NCI-H2196 (cell line): ENCODE measurements at regions not wholly inside any gene's neighbourhood (a gene's known extent, or its start where the extent isn't known, plus 50 kb on each side); places are given as distances from the start of the nearest gene placed in this dataset.
"Not testable (repeated sequence)": the region's sequence is repeated elsewhere in the genome, so short reads cannot be mapped to it uniquely, and the experiment has no call there.

Experiments
- DNase-seq: peaks from one replicate; lab custom pipeline; 2025; ENCODE audit not compliant: unreplicated experiment; lab: John Stamatoyannopoulos, UW

GRCh38 chr3:74978684-74979083, 364.2 kb upstream of the CNTN3 start:
- no peak for DNase-seq

DNA sequence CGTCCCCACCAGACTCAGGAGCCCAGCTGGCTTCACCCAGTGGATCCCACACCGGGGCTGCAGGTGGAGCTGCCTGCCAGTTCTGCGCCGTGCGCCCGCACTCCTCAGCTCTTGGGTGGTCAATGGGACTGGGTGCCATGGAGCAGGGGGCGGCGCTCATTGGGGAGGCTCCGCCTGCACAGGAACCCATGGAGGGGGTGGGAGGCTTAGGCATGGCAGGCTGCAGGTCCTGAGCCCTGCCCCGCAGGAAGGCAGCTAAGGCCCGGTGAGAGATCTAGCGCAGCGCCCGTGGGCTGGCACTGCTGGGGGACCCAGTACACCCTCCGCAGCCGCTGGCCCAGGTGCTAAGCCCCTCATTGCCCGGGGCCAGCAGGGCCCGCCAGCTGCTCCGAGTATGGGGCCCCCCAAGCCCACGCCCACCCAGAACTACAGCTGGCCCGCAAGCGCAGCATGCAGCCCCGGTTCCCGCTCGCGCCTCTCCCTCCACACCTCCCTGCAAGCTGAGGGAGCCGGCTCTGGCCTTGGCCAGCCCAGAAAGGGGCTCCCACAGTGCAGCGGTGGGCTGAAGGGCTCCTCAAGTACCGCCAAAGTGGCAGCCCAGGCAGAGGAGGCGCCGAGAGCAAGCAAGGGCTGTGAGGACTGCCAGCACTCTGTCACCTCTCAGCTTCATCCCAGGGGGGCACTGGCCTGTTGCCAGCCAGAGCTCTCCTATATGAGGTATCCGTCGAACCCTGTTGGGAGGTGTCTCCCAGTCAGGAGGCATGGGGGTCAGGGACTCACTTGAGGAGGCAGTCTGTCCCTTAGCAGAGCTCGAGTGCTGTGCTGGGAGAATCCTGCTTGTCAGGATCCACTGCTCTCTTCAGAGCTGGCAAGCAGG, 370.8 kb upstream of the CNTN3 start:
- DNase-seq: not testable (repeated sequence)

DNA sequence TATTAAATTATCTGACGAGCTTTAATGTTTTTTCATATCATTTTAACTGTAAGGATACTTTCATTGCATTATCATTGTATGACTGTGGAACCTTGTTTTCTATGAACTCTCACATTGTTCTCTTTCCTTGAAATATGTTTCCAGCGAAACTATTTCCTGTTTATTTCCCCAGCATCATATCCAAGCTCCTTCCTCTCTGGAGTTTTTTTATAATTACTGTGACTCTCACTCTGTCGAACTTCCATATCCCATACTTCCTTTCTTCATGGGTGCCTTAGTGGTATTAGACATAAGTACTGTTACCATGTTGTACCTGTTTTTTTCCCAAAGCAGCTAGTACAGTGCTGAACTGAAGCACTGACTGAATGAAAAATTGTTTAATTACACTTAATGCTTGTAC, 373.6 kb upstream of the CNTN3 start:
- DNase-seq: no peak

GRCh38 chr3:74992898-74993297, 378.4 kb upstream of the CNTN3 start:
- DNase-seq: no peak

DNA sequence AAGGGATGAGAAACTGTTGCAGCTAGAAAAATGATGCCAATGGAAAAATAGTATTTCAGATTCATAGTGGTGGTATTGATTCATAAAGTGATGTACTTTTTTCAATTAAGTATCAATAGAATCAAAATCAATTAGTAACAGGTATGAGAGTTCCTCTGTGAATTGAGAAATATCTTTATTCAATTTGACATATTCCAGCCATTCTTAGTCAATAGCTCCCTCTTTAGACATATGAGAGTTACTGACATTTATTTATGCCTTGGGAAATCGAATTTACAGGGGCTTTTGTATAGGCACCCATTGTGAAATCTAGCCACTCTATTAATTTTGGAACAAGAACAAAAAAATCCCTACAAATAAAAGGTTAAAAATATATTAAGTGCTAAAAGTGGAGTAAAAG, 386.9 kb upstream of the CNTN3 start:
- no peak for DNase-seq

GRCh38 chr3:75012791-75013331, 398.4 kb upstream of the CNTN3 start:
- DNase-seq: no peak

DNA sequence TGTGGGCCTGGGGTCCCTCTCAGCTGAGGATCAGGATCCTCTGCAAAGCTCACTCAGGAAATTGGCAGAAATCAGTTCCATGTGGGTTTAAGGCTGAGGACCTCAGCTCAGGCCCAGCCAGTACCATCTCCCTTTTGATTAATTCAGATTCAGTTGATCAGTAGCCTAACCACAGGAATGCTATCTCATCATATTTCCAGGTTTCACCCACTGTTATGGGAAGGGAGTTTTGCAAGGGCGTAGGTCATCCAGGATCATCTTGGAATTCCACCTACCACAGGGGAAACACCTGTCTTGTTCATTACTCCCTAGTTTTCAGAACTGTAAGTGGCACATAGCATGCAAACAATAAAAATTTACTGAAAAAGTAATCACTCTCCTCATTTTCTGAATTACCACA, 399.5 kb upstream of the CNTN3 start:
- DNase-seq: no peak

GRCh38 chr3:75015280-75015679, 400.8 kb upstream of the CNTN3 start:
- no peak for DNase-seq

- DNase-seq: no peak
Measured at GRCh38 chr3:75035146-75035545, 420.7 kb upstream of the CNTN3 start.

DNA sequence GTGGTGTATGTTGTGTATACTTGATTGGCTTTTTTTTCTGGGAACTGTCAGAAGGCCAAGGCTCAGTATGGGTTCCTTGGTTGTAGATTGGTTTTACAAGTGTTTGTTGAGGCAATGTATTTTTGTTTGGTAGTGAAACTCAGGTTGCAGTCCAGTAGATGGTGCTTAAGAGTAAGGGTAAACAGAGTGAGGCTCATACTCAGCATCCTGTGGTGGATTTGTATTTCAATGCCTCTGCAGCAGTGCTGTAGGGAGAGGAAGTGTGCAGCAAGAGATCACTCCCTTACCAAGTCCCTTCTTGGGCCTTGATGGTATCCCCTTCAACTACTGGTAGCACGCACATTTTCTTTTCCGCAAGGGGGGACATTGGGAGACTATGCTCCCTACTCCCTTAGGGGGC, 428.5 kb upstream of the CNTN3 start:
- no peak for DNase-seq

GRCh38 chr3:75048650-75049049, 434.2 kb upstream of the CNTN3 start:
- DNase-seq: no peak

DNA sequence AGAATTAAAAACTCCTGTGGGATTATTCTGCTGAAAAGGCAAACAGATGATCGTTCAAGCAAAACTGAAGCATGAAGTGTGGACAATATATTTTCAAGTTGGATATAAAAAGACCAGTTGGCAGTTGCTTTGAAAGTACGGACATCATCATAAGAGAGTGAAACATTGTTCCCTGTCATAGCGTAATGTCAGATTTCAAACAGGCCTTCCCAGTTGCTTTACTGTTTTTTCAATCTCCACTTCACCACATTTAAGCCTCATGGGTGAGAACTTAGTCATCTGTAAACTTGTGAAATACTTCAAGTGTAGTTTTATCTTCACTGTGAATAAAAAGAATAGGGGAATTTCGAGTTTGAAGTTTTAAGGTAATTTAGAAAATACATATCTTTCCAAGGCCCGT, 435.1 kb upstream of the CNTN3 start:
- no peak for DNase-seq

DNA sequence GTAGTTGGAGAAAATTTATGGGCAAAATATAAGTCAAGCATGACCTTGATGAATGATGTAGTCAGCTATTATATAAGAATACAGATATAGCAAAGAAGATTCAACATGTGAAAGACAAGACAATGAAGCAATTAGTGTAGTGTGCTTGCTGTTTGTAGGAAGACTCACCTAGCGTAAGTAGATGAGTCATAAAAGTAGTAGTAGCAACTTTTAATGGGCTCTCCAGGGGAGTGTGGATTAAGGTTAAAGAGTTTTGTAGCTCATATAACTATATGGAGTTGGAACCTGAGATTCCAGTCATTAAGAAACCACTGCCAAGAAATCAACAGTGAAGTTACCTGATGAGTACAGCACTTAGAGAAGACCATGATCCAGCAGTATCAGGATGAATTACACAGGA, 444.7 kb upstream of the CNTN3 start:
- no peak for DNase-seq

DNA sequence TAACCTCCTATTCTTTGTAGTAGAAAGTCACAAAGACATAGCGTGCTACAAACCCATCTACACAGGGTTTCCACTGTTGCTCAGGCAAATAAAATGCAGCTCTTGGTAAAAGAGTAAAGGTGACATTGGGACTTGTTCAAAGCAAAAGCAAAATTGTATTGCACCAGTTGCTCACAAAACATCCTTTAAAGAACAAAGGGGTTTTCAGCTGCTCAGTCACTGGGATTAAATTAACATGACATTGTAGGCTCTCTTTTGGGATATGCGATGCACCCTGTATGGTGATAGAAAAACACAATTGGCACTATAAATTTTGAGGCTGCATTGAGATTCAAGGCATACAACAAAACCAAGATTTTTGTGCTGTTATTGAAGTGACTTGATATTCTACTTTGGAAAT, 447.3 kb upstream of the CNTN3 start:
- DNase-seq: no peak

- DNase-seq: no peak
Measured at GRCh38 chr3:75075158-75075557, 460.7 kb upstream of the CNTN3 start.

- no peak for DNase-seq
Measured at GRCh38 chr3:75076481-75076880, 462.0 kb upstream of the CNTN3 start.

- no peak for DNase-seq
Measured at GRCh38 chr3:75078290-75078689, 463.8 kb upstream of the CNTN3 start.

DNA sequence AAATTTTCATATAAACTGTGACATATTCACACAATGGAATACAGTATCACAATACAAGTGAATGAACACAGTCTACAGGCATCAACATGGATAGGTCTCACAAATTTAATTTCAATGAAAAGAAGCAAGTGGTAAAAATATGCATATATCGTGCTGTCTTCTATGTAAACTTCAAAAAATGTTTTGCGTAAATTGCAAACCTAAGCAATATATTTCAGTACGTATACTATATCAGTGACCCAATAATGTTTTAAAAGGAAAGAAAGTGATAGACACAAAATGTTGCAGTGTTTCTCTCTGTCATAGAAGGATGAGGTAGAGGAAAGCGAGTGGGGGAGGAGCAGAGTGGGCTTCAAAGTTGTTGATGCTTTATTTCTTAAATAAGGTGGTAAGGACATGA, 468.4 kb upstream of the CNTN3 start:
- no peak for DNase-seq

- no peak for DNase-seq
Measured at GRCh38 chr3:75089841-75090240, 475.4 kb upstream of the CNTN3 start.

DNA sequence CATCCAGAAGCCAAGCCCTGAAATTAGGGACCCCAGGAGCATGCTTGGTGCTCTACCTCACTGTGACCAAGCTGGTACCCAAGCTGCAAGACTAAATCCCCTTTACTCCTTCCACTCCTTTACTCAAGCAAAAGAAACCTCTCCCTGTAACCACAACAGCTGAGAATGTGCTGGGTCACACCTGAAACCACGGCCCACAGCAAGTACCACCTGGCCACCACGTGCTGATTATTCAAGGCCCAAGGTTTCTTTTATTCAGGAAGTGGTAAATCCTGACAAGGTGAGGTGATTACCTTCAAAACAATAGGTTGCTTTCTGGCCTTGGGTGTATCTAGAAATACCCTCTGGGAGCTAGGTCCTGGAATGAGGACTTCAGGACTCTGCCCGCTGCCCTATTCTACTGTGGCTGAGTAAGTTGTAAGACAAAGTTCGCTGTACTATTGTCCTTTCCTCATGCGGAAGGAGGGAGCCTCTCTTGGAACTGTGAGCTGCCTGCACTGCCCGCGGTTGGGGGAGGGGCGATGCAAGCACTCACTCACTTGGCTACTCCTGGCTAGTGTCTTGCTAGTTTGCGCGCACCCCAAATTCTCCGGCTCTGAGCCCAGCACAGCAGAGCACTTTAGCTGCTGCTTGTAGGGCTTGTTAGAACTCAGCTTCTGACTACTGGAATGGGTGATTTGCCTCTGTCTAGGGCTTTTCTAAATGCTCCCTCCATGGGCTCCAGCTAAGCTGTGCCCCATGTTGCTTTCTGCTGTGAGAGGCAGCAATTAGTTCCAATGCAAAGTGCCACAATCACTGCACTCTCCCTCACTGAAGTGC, 487.1 kb upstream of the CNTN3 start:
- DNase-seq: no peak

GRCh38 chr3:75110741-75111140, 496.3 kb upstream of the CNTN3 start:
- no peak for DNase-seq

GRCh38 chr3:75115695-75116094, 501.2 kb upstream of the CNTN3 start:
- DNase-seq: no peak
